Dendritic cell treated with granulocyte-macrophage colony-stimulating factor and Interleukin-4, amounts not matched to agents 40 ng/mL and 50 ng/mL, for 4 days (primary cell): ENCODE measurements at regions not wholly inside any gene's neighbourhood (a gene's known extent, or its start where the extent isn't known, plus 50 kb on each side); places are given as distances from the start of the nearest gene placed in this dataset.
"Not testable (repeated sequence)": the region's sequence is repeated elsewhere in the genome, so short reads cannot be mapped to it uniquely, and the experiment has no call there.

ENCODE experiments used
- H3K27ac Mint-ChIP-seq: one replicate; pipeline ENCODE4 v1.8.0; 2022; ENCODE audit warnings: mild to moderate bottlenecking, mixed read lengths
- H3K27me3 Mint-ChIP-seq: one replicate; pipeline ENCODE4 v1.8.0; 2022; ENCODE audit warnings: mild to moderate bottlenecking, mixed read lengths
- H3K36me3 Mint-ChIP-seq: one replicate; pipeline ENCODE4 v1.8.0; 2022; ENCODE audit warnings: low read depth, mixed read lengths
- H3K4me1 Mint-ChIP-seq: one replicate; pipeline ENCODE4 v1.8.0; 2022; ENCODE audit warnings: low read depth, mixed read lengths
- H3K4me3 Mint-ChIP-seq: one replicate; pipeline ENCODE4 v1.8.0; 2022; ENCODE audit warnings: mild to moderate bottlenecking, moderate library complexity, mixed read lengths
- H3K9me3 Mint-ChIP-seq: one replicate; pipeline ENCODE4 v1.8.0; 2022; ENCODE audit warnings: mixed read lengths
- intact Hi-C: fragments of 100-400 bp; cut with micrococcal nuclease; formaldehyde crosslinking; loops from one replicate; pipeline ENCODE4 v1.15.0; 2022

DNA sequence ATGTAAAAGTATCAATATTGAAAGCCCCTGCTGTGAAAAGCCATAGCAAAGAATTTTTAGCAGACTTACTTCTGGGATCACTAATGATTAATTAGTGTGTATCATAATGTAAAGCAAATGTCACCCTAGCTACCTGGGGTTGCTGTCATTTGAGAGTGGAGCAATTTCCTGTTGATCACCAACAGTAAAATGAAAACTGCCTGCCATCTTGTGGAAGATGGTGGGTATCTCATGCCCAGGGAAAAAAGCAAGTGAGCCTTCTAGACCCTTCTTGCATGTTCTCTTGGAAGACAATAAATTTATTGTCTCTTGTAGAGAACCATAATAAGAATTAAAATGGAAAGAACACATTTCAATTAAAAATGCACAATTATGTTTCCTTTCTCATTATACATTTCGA is 360.2 kb downstream of the ZIC3 start:
- intact Hi-C loops, result no loop called here
- Mint-ChIP-seq H3K36me3 (no peaks in the 10 kb centered on the region), H3K27ac (no peak overlapping the region), H3K4me1 (no peaks in the 10 kb centered on the region), H3K9me3 (no peaks in the 10 kb centered on the region), H3K27me3 (no peaks in the 10 kb centered on the region), H3K4me3 (no peak overlapping the region)

DNA sequence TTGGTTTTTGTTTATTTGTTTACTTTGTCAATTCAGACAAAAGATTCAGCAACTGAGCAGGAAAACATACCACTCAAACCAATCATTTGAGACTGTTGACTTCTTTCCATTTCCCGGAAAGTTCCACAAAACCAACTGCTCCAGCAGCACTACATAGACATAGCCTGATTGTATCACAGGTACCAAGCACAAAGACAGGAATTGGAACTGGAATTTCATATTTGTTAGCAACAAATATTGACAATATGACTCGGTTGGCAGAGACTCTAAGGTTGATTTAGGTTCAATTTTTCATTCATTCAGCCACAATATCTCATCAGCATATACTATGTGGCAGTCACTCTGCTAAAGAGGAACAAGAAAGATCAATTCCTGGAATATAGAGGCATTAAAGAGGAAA is 364.0 kb downstream of the ZIC3 start:
- no peak overlapping the region for H3K4me3 Mint-ChIP-seq
- peaks cover 9% of the 10 kb centered on the region for H3K9me3 Mint-ChIP-seq
- H3K4me1 Mint-ChIP-seq, result no peaks in the 10 kb centered on the region
- intact Hi-C loops, result no loop called here
- no peaks in the 10 kb centered on the region for H3K27me3 Mint-ChIP-seq
- H3K27ac Mint-ChIP-seq, result no peak overlapping the region
- H3K36me3 Mint-ChIP-seq, result no peaks in the 10 kb centered on the region

DNA sequence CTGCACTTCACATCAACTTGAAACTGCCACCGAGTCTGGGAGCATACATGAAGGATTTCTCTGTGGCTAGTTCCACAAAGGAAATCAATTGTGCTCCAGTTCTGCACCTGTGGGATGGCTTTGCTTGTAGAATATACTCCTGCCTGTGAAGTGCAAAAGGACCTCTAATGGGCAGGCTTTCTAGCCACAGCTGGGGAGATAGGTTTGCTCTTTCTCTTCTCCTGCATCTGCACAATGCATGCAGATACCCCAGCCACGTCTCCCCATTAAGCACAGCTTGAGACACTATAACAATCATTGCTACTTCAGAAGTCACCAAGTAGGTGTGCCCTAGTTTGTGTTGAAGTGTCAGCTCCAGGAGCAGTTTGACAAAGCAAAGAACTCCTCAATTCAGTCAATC is 364.6 kb downstream of the ZIC3 start:
- Mint-ChIP-seq H3K27me3 (no peaks in the 10 kb centered on the region), H3K4me1 (no peaks in the 10 kb centered on the region), H3K36me3 (no peaks in the 10 kb centered on the region), H3K27ac (no peak overlapping the region), H3K4me3 (no peak overlapping the region), H3K9me3 (peaks cover 9% of the 10 kb centered on the region)
- intact Hi-C loops, result no loop called here

DNA sequence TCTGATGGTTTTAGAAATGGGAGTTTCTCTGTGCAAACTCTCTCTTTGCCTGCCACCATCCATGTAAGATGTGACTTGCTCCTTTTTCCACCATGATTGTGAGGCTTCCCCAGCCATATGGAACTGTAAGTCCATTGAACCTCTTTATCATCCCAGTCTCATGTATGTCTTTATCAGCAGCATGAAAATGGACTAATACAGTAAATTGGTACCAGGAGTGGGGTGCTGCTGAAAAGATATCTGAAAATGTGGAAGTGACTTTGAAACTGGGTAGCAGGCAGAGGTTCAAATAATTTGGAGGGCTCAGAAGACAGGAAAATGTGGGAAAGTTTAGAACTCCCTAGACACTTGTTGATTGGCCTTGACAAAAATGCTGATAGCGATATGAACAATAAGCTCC is 368.3 kb downstream of the ZIC3 start:
- H3K27ac Mint-ChIP-seq, H3K9me3 Mint-ChIP-seq, H3K27me3 Mint-ChIP-seq, H3K4me1 Mint-ChIP-seq, H3K36me3 Mint-ChIP-seq, H3K4me3 Mint-ChIP-seq, intact Hi-C loops: not testable (repeated sequence)

DNA sequence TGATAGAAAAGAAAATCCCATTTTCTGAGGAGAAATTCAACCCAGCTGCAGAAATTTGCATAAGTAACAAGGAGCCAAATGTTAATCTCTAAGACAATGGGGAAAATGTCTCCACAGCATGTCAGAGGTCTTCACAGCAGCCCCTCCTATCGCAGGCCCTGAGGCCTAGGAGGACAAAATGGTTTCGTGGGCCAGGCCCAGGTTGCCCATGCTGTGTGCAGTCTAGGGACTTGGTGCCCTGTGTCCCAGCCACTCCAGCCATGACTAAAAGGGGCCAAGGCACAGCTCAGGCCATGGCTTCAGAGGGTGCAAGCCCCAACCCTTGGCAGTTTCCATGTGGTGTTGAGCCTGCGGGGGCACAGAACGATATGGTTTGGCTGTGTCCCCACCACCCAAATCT is 369.0 kb downstream of the ZIC3 start:
- H3K9me3 Mint-ChIP-seq, H3K4me3 Mint-ChIP-seq, H3K4me1 Mint-ChIP-seq, H3K36me3 Mint-ChIP-seq, intact Hi-C loops, H3K27ac Mint-ChIP-seq, H3K27me3 Mint-ChIP-seq: not testable (repeated sequence)

DNA sequence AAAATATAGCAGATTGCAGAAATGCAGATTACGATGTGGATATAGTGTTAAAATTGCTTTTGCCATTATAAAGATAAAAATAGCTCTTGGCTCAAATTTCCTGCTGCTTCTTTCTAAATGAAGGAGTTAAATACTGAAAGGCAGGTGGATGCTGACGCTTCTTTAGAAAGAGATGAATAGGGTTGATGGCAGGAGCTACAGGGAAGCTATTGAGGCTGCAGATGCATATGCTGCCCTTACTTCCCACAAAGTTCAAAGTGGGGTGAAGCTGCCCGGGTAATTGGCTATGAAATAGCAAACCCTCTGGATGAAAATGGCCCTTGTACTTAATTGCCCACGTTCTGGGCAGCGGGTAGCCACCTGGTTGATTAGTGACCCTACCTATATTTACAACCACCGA is 379.5 kb downstream of the ZIC3 start:
- H3K36me3 Mint-ChIP-seq, result no peaks in the 10 kb centered on the region
- intact Hi-C loops, result no loop called here
- H3K27ac Mint-ChIP-seq, result no peak overlapping the region
- H3K27me3 Mint-ChIP-seq, result no peaks in the 10 kb centered on the region
- no peaks in the 10 kb centered on the region for H3K4me1 Mint-ChIP-seq
- H3K4me3 Mint-ChIP-seq, result no peak overlapping the region
- no peaks in the 10 kb centered on the region for H3K9me3 Mint-ChIP-seq

DNA sequence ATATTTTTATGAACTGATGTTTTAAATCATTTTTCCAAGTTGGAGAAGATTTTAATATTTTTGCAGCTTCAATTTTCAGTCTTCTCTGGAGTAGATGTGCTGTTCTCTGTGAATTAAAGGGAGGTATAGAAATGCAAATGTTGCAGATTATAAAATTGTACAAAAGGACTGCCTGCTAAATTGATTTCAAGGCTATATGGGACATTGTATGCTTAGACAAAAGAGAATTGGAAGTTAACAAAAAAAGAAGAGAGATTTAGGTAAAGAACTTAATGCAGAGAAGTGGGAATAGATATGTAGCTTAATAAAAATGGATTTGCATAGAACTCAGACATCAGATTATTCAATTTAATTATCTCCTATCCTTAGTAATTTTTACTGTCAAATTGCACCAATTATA is 403.3 kb downstream of the ZIC3 start:
- Mint-ChIP-seq H3K4me3 (no peak overlapping the region), H3K36me3 (no peaks in the 10 kb centered on the region), H3K4me1 (no peaks in the 10 kb centered on the region), H3K27me3 (no peaks in the 10 kb centered on the region), H3K27ac (no peak overlapping the region), H3K9me3 (no peaks in the 10 kb centered on the region)
- intact Hi-C loops, result no loop called here

DNA sequence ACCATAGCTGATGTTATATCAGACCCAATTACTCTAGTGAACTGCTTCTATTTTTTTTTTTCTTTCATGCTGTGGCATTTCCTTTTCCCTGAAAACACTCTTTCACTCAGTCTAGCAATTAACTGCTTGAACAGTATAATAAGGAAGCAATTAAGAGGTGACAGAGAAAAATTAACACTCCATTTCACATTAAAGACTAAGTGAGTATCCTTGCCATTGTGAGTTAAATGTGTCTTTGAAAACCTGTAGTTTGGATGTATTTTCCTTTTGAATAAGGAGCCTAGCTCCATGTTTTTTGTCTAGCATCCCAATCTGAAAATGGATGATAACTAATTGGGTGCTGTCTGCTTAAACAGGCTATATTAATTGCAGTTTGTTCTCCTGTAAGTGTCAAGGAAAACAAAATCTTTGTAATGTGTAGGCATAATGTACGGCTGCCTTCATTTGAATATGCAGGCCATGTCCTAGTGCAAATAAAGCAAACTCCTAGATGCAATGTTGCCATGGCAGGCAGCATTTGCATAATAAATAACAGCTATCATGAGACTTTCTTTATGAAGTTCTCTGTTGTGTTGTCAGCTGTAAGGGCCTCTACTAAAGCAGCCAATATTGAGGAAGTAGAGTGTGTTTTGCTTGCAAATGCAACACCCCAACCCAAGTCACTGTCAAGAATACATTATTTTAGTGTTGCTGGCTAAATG is 416.7 kb downstream of the ZIC3 start:
- intact Hi-C loops, result no loop called here
- H3K27ac Mint-ChIP-seq, result no peak overlapping the region
- no peaks in the 10 kb centered on the region for H3K9me3 Mint-ChIP-seq
- H3K36me3 Mint-ChIP-seq, result no peaks in the 10 kb centered on the region
- H3K4me1 Mint-ChIP-seq, result no peaks in the 10 kb centered on the region
- H3K4me3 Mint-ChIP-seq, result no peak overlapping the region
- no peaks in the 10 kb centered on the region for H3K27me3 Mint-ChIP-seq

DNA sequence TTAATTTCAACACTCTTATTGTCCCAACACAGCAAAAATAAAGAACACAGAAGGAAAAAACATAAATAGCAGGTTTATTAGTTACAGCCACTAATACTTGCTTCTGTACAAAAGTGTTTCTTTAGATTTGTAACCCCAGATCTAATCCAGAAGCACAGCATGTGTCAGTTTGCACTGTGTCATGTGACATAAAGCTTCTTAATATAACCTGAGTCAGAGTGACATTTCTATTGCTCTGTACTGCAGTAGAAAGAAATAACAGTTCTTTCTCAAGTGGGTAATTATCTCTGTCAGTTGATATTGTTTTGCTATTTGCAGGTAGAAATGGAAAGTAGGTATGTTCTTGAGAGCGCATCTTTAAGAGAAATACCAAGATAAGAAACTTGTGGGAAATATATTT is 422.5 kb downstream of the ZIC3 start:
- H3K36me3 Mint-ChIP-seq, result no peaks in the 10 kb centered on the region
- no peak overlapping the region for H3K4me3 Mint-ChIP-seq
- no peak overlapping the region for H3K27ac Mint-ChIP-seq
- no peaks in the 10 kb centered on the region for H3K27me3 Mint-ChIP-seq
- H3K4me1 Mint-ChIP-seq, result no peaks in the 10 kb centered on the region
- intact Hi-C loops, result no loop called here
- no peaks in the 10 kb centered on the region for H3K9me3 Mint-ChIP-seq

DNA sequence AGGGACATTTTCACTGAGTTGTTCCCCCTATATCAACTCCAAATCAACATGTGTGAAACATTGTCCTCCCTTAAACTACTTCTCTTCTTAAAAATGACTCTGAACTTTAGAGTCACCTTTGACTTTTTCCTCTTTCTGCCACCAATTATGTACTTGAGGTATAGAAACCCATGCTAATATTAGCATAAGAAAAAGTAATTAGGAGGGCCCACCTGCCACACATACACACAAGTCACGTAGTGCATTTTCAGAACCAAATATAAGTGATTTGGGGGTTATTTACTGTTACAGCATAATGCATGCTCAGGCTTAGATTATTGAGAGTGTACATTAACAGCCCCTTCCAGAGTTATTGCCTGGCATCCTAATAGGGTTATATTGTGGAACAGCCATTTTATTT is 432.7 kb downstream of the ZIC3 start:
- H3K36me3 Mint-ChIP-seq, result no peaks in the 10 kb centered on the region
- intact Hi-C loops, result no loop called here
- no peaks in the 10 kb centered on the region for H3K27me3 Mint-ChIP-seq
- H3K9me3 Mint-ChIP-seq, result no peaks in the 10 kb centered on the region
- H3K4me3 Mint-ChIP-seq, result no peak overlapping the region
- H3K4me1 Mint-ChIP-seq, result no peaks in the 10 kb centered on the region
- no peak overlapping the region for H3K27ac Mint-ChIP-seq

DNA sequence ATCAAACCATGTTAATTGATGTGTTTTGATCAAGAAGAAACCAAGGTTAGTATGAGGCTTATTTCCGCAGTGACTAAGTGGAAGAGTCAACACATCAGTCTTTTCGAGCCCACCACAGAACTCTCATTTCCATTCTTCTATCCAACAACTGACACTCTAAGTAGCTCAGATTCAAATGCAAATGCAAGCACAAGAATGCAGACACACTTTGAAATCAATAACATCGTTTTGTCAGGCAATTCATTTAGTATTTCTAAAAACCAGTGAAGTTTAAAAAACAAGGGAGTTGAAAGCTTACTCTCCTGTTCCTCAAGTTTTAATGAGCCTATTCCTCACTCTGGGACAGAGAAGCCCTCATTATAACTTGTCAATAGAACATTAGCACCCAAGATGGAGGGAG is 433.1 kb downstream of the ZIC3 start:
- H3K27ac Mint-ChIP-seq, result no peak overlapping the region
- no peaks in the 10 kb centered on the region for H3K36me3 Mint-ChIP-seq
- intact Hi-C loops, result no loop called here
- H3K9me3 Mint-ChIP-seq, result no peaks in the 10 kb centered on the region
- H3K4me1 Mint-ChIP-seq, result no peaks in the 10 kb centered on the region
- H3K4me3 Mint-ChIP-seq, result no peak overlapping the region
- no peaks in the 10 kb centered on the region for H3K27me3 Mint-ChIP-seq

DNA sequence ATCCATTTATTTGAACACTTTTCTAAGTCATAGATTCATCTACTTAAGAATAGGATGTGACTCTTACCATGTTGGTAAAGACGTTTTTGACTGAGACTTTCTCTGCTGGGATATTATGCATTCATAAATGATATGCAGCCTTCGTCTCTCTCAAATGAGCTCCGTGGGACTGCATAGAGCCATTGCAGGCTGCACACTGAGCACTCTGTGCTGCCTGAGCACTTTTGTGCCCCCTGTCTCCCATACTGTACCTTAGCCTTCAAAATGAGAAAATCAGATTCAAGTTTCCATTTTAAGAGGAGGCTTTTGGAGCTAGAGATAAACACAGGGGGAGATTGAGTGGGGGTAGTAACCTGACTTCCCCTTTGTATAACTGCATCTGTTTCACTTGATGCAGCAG is 433.6 kb downstream of the ZIC3 start:
- Mint-ChIP-seq H3K27ac (no peak overlapping the region), H3K36me3 (no peaks in the 10 kb centered on the region), H3K27me3 (no peaks in the 10 kb centered on the region), H3K4me3 (no peak overlapping the region), H3K4me1 (no peaks in the 10 kb centered on the region), H3K9me3 (no peaks in the 10 kb centered on the region)
- intact Hi-C loops, result no loop called here

DNA sequence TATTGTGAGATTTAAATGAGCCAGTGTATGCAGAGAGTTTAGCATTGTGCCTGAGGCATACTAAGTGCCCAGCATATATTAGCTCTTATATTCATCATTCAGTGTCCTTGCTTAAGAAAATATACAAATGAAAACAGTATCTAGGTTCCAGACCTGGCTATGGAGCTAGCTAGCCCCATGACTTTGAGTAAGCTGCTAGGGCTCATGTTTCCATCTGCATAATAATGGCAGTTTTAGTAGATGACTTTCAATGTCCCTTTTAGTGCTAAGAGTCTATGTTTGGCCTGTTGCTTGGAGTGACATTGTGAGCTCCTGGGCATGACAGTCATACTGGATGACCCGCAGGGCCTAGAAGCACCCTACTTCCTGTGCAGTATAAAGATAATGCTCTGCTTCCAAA is 435.3 kb downstream of the ZIC3 start:
- Mint-ChIP-seq H3K36me3 (no peaks in the 10 kb centered on the region), H3K4me3 (no peak overlapping the region)
- intact Hi-C loops, result no loop called here

DNA sequence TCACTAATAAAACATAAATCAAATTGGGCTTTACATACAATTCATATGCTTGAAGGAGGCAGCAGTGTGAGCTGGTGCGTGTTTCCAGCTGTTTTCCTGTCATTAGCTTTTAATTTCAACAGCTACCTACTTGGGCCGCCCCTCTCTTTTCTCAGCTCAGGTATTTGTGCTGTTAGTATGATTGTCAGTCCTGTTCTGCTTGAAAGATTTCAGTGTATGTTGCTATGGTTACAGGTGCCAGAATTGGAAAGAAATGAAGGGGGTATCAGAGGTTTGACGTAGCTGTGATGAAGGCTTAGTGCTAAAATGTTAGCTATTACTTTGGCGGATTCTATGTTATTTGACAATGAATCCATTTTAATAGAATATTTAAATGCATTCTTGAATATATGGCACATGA is 440.3 kb downstream of the ZIC3 start:
- Mint-ChIP-seq H3K36me3 (no peaks in the 10 kb centered on the region), H3K4me1 (no peaks in the 10 kb centered on the region), H3K27me3 (no peaks in the 10 kb centered on the region), H3K4me3 (no peak overlapping the region), H3K27ac (no peak overlapping the region), H3K9me3 (no peaks in the 10 kb centered on the region)
- intact Hi-C loops, result no loop called here

More for the DNA sequence above, 435.3 kb downstream of the ZIC3 start:
- Mint-ChIP-seq H3K9me3 (no peaks in the 10 kb centered on the region), H3K27me3 (no peaks in the 10 kb centered on the region), H3K27ac (no peak overlapping the region), H3K4me1 (no peaks in the 10 kb centered on the region)

DNA sequence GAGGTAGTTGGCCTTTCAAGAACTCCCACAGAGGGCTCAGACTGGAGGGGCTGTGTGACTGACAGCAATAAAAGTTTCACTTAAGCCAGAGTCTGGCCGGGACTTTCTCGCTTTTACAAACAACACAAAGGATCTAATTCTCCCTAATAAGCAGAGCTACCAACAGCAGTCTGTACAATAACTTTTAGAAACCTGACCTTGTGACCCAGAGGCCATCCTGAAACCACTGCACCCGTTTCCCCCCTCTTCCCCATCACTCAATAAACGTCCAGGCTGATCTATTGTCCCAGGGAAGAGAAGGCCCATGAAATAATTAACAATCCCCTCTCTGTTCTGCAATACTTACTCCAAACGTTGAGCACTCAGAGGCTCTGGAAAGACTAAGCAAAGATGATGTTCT is 442.4 kb downstream of the ZIC3 start:
- Mint-ChIP-seq H3K27me3 (no peaks in the 10 kb centered on the region), H3K27ac (no peak overlapping the region), H3K4me1 (no peaks in the 10 kb centered on the region), H3K4me3 (no peak overlapping the region), H3K9me3 (no peaks in the 10 kb centered on the region), H3K36me3 (no peaks in the 10 kb centered on the region)
- intact Hi-C loops, result no loop called here
